PC-3 (cell line): ENCODE measurements at regions not wholly inside any gene's neighbourhood (a gene's known extent, or its start where the extent isn't known, plus 50 kb on each side); places are given as distances from the start of the nearest gene placed in this dataset.

ENCODE experiments used
- ATAC-seq: fragments of 200-7000 bp; cut with Tn5 transposase; 2 replicates; pipeline ENCODE4 v1.9.1; 2020; ENCODE audit warnings: mild to moderate bottlenecking, moderate library complexity
- BruUV-seq: library from RNA; stranded (reverse); fragments of 400-500 nt; replicated peaks from 2 replicates; lab custom pipeline; 2021; lab: Mats Ljungman, UMichigan
- CTCF ChIA-PET: fragments of 300-600 bp; sonication (Branson Sonifier 250); formaldehyde crosslinking; loops from one replicate; lab custom pipeline; 2022; ENCODE audit warnings: antibody characterized with exemption; lab: Charles Lee
- POLR2A ChIA-PET: fragments of 300-600 bp; sonication (Branson Sonifier 250); formaldehyde crosslinking; loops from one replicate; lab custom pipeline; 2022; ENCODE audit warnings: antibody characterized with exemption; ENCODE audit not compliant: unreplicated experiment; lab: Charles Lee
- DNase-seq: peaks from one replicate; pipeline ENCODE4 v3.0.0-alpha.2; 2015
- H2AFZ ChIP-seq: fragments of 300-600 bp; sonication (generic); 2 replicates; pipeline ENCODE4 v1.6.0; 2016; ENCODE audit warnings: antibody characterized with exemption, low read length
- H3F3A ChIP-seq: fragments of 300-600 bp; sonication (generic); one replicate; pipeline ENCODE4 v1.6.0; 2017; ENCODE audit warnings: antibody characterized with exemption, low read length, control low read depth, mild to moderate bottlenecking; ENCODE audit not compliant: unreplicated experiment
- H3K27ac ChIP-seq: fragments of 300-600 bp; sonication (generic); 2 replicates; pipeline ENCODE4 v1.5.1; 2016; ENCODE audit warnings: mild to moderate bottlenecking, low read length
- H3K27me3 ChIP-seq: fragments of 300-600 bp; sonication (generic); 2 replicates; pipeline ENCODE4 v1.6.1; 2016; ENCODE audit warnings: low read length, mixed read lengths
- H3K36me3 ChIP-seq: fragments of 300-600 bp; sonication (generic); 2 replicates; pipeline ENCODE4 v1.6.1; 2016; ENCODE audit warnings: low read depth, mixed run types, low read length, mixed read lengths
- H3K4me1 ChIP-seq: fragments of 300-600 bp; sonication (generic); 2 replicates; pipeline ENCODE4 v1.5.1; 2016; ENCODE audit warnings: low read length; ENCODE audit not compliant: insufficient read depth
- H3K4me2 ChIP-seq: fragments of 300-600 bp; sonication (generic); 2 replicates; pipeline ENCODE4 v1.6.0; 2016; ENCODE audit warnings: low read length
- H3K4me3 ChIP-seq: fragments of 300-600 bp; sonication (generic); 2 replicates; pipeline ENCODE4 v1.5.1; 2016; ENCODE audit warnings: mild to moderate bottlenecking, low read length, mixed read lengths
- H3K79me2 ChIP-seq: fragments of 300-600 bp; sonication (generic); 2 replicates; pipeline ENCODE4 v1.6.1; 2017; ENCODE audit warnings: low read length, mixed read lengths
- H3K9ac ChIP-seq: fragments of 300-600 bp; sonication (generic); 2 replicates; pipeline ENCODE4 v1.6.0; 2016; ENCODE audit warnings: mild to moderate bottlenecking, low read length
- H3K9me2 ChIP-seq: fragments of 300-600 bp; sonication (generic); replicated peaks from 2 replicates; pipeline ENCODE4 v1.6.1; 2016; ENCODE audit warnings: mixed run types, low read length, mixed read lengths
- H3K9me3 ChIP-seq: fragments of 300-600 bp; sonication (generic); 2 replicates; pipeline ENCODE4 v1.6.1; 2016; ENCODE audit warnings: low read length, mixed read lengths
- H4K20me1 ChIP-seq: fragments of 300-600 bp; sonication (generic); 2 replicates; pipeline ENCODE4 v1.6.1; 2016; ENCODE audit warnings: low read length, mixed read lengths
- CTCF ChIP-seq: fragments of 300-600 bp; sonication (generic); conservative IDR thresholded peaks from 2 replicates; pipeline ENCODE4 v1.5.1; 2017; ENCODE audit warnings: antibody characterized with exemption, low read depth, mild to moderate bottlenecking, low read length
- EZH2 ChIP-seq: fragments of 300-600 bp; sonication (generic); IDR thresholded peaks from one replicate; pipeline ENCODE4 v1.6.1; 2017; ENCODE audit warnings: antibody characterized with exemption, mild to moderate bottlenecking, low read length; ENCODE audit not compliant: unreplicated experiment
- EZH2phosphoT487 ChIP-seq: fragments of 300-600 bp; sonication (generic); IDR thresholded peaks from 2 replicates; pipeline ENCODE4 v1.6.1; 2018; ENCODE audit warnings: mild to moderate bottlenecking, antibody characterized with exemption, low read length, borderline replicate concordance
- intact Hi-C: fragments of 100-400 bp; cut with micrococcal nuclease; formaldehyde crosslinking; loops from 2 replicates; pipeline ENCODE4 v1.9.0; 2023

- Histone ChIP-seq H3K9me2 (no peaks in the 10 kb centered on the region), H4K20me1 (no peaks in the 10 kb centered on the region), H3K4me2 (no peak overlapping the region), H3K79me2 (no peaks in the 10 kb centered on the region), H3K27me3 (peaks cover 50% of the 10 kb centered on the region), H3K9me3 (no peaks in the 10 kb centered on the region), H3K36me3 (no peaks in the 10 kb centered on the region), H3K27ac (no peak overlapping the region), H3K4me3 (no peak overlapping the region), H2AFZ (no peak overlapping the region), H3K4me1 (no peaks in the 10 kb centered on the region), H3F3A (no peaks in the 10 kb centered on the region), H3K9ac (no peak overlapping the region)
- DNase-seq = no peak
- TF ChIP-seq EZH2 (no peak), CTCF (no peak), EZH2phosphoT487 (no peak)
- no peak for ATAC-seq
- ChIA-PET CTCF (no interaction called here), POLR2A (no interaction called here)
- no TSS peak for BruUV-seq
- intact Hi-C loops = no loop called here
Measured at GRCh38 chr10:43795093-43795492, 146.4 kb upstream of the ZNF32 start.

GRCh38 chr10:43794181-43794815 lies 145.6 kb upstream of the ZNF32 start:
- POLR2A ChIA-PET = no interaction called here
- ATAC-seq = no peak
- Histone ChIP-seq H3K79me2 (no peaks in the 10 kb centered on the region), H3F3A (no peaks in the 10 kb centered on the region), H3K36me3 (no peaks in the 10 kb centered on the region), H4K20me1 (no peaks in the 10 kb centered on the region), H3K9me2 (no peaks in the 10 kb centered on the region), H2AFZ (no peak overlapping the region), H3K27me3 (peaks cover 45% of the 10 kb centered on the region), H3K4me2 (no peak overlapping the region), H3K4me3 (no peak overlapping the region), H3K9me3 (no peaks in the 10 kb centered on the region), H3K27ac (no peak overlapping the region), H3K9ac (no peak overlapping the region), H3K4me1 (no peaks in the 10 kb centered on the region)
- intact Hi-C loops = no loop called here
- CTCF ChIA-PET = no interaction called here
- TF ChIP-seq EZH2phosphoT487 = no peak
- no peak for TF ChIP-seq CTCF
- TF ChIP-seq EZH2 = no peak
- no TSS peak for BruUV-seq
- no peak for DNase-seq

- Histone ChIP-seq H3K4me1 (no peaks in the 10 kb centered on the region), H3K4me3 (no peak overlapping the region), H3K9me2 (no peaks in the 10 kb centered on the region), H3K9ac (no peak overlapping the region), H3K27ac (no peak overlapping the region), H3K27me3 (peaks cover 42% of the 10 kb centered on the region), H4K20me1 (no peaks in the 10 kb centered on the region), H3F3A (no peaks in the 10 kb centered on the region), H2AFZ (no peak overlapping the region), H3K4me2 (no peak overlapping the region), H3K9me3 (no peaks in the 10 kb centered on the region), H3K79me2 (no peaks in the 10 kb centered on the region), H3K36me3 (no peaks in the 10 kb centered on the region)
- DNase-seq = no peak
- CTCF ChIA-PET = no interaction called here
- intact Hi-C loops = no loop called here
- POLR2A ChIA-PET = no interaction called here
- ATAC-seq = no peak
- TF ChIP-seq EZH2 (no peak), EZH2phosphoT487 (no peak), CTCF (no peak)
- no TSS peak for BruUV-seq
Measured at GRCh38 chr10:43793704-43794103, 145.0 kb upstream of the ZNF32 start.
